Fibroblast of villous mesenchyme (primary cell): ENCODE measurements at regions not wholly inside any gene's neighbourhood (a gene's known extent, or its start where the extent isn't known, plus 50 kb on each side); places are given as distances from the start of the nearest gene placed in this dataset.

Source experiments
- DNase-seq: peaks from one replicate; pipeline ENCODE4 v3.0.0-alpha.2; 2010; ENCODE audit warnings: low read depth
- H3K4me3 ChIP-seq: 2 replicates; pipeline ENCODE4 v1.5.1; 2011; ENCODE audit warnings: low read depth, mild to moderate bottlenecking, low read length
- CTCF ChIP-seq: IDR thresholded peaks from 2 replicates; pipeline ENCODE4 v1.5.1; 2012; ENCODE audit warnings: low read depth, mild to moderate bottlenecking, low read length; ENCODE audit not compliant: insufficient read depth

- DNase-seq, result no peak
- H3K4me3 ChIP-seq, result no peak overlapping the region
- TF ChIP-seq CTCF, result no peak
These were observed 50.3 kb downstream of the NAV1 start for GRCh38 chr1:201589186-201589585.

- DNase-seq, result no peak
- no peak for TF ChIP-seq CTCF
- no peak overlapping the region for H3K4me3 ChIP-seq
These were observed 51.5 kb downstream of the NAV1 start for GRCh38 chr1:201590474-201590873.

- no peak overlapping the region for H3K4me3 ChIP-seq
- no peak for DNase-seq
- no peak for TF ChIP-seq CTCF
These were observed 52.4 kb downstream of the NAV1 start for GRCh38 chr1:201591348-201591747.

GRCh38 chr1:201591981-201592380 is 53.1 kb downstream of the NAV1 start:
- H3K4me3 ChIP-seq, result no peak overlapping the region
- no peak for TF ChIP-seq CTCF
- no peak for DNase-seq

- TF ChIP-seq CTCF, result no peak
- no peak overlapping the region for H3K4me3 ChIP-seq
- DNase-seq, result peak; percentile 100
These were observed 54.4 kb downstream of the NAV1 start for GRCh38 chr1:201593200-201593921.

GRCh38 chr1:201594575-201595245 is 55.8 kb downstream of the NAV1 start:
- no peak for TF ChIP-seq CTCF
- H3K4me3 ChIP-seq, result no peak overlapping the region
- DNase-seq, result peak; percentile 57
